K562 (cell line): ENCODE measurements at regions not wholly inside any gene's neighbourhood (a gene's known extent, or its start where the extent isn't known, plus 50 kb on each side); places are given as distances from the start of the nearest gene placed in this dataset.

Experiments used
- ATAC-seq: fragments of 200-7000 bp; cut with Tn5 transposase; 3 replicates; pipeline ENCODE4 v1.9.1; 2020; ENCODE audit warnings: moderate library complexity
- BruUV-seq: library from RNA; stranded (reverse); fragments of 400-500 nt; replicated peaks from 2 replicates; lab custom pipeline; 2021; lab: Mats Ljungman, UMichigan
- CTCF ChIA-PET: fragments of 300-600 bp; formaldehyde crosslinking; extraction: SDS; loops from one replicate; lab custom pipeline; 2021; ENCODE audit warnings: low intra/inter-chr PET ratio; lab: Yijun Ruan, JAX
- POLR2A ChIA-PET: fragments of 300-600, 350-650 bp; sonication (Branson Sonifier 250); formaldehyde crosslinking; extraction: SDS; loops from one replicate; lab custom pipeline; 2021; ENCODE audit warnings: antibody characterized with exemption, inconsistent platforms; lab: Yijun Ruan, JAX
- DNase-seq, 4 experiments: peaks; one replicate each; pipeline versions ENCODE4 v3.0.0 to v3.0.0-alpha.2; 2011 to 2018; ENCODE audit warnings: low spot score in 3 of 4, mixed read lengths in 3 of 4; ENCODE audit errors: extremely low read depth in 1 of 4
- FAIRE-seq: peaks from 2 replicates; lab custom pipeline; 2011; peaks lifted over from hg19 to GRCh38; lab: Jason Lieb, UNC
- H2AFZ ChIP-seq: 2 replicates; pipeline ENCODE4 v1.6.0; 2011; ENCODE audit warnings: low read depth, low read length, control low read depth, inconsistent platforms
- H3K27ac ChIP-seq: fragments of 200-600 bp; 3 replicates; pipeline ENCODE4 v1.8.0; 2011; ENCODE audit warnings: low read depth, mild to moderate bottlenecking, control low read depth, inconsistent platforms, low read length, moderate library complexity, mixed read lengths; ENCODE audit errors: extremely low read depth
- H3K27me3 ChIP-seq, 2 experiments: fragments of 300-600 bp in 1 of 2; 2 replicates in 1 of 2; 3 replicates in 1 of 2; pipeline versions ENCODE4 v1.6.0 to v1.8.0; 2011; ENCODE audit warnings: inconsistent platforms in 2 of 2, low read length in 2 of 2, mild to moderate bottlenecking in 1 of 2, mixed read lengths in 1 of 2, moderate library complexity in 1 of 2; ENCODE audit not compliant: control insufficient read depth in 2 of 2, insufficient read depth in 2 of 2
- H3K36me3 ChIP-seq: fragments of 300-600 bp; 3 replicates; pipeline ENCODE4 v1.8.0; 2011; ENCODE audit warnings: mild to moderate bottlenecking, low read length, inconsistent platforms; ENCODE audit not compliant: control insufficient read depth, insufficient read depth
- H3K4me1 ChIP-seq, 2 experiments: fragments of 200-600 bp in 1 of 2; replicated peaks in 1 of 2; 2 replicates in 1 of 2; 3 replicates in 1 of 2; pipeline versions ENCODE4 v1.5.1 to v1.8.0; 2011; ENCODE audit warnings: inconsistent platforms in 2 of 2, low read length in 2 of 2, mild to moderate bottlenecking in 1 of 2, mixed read lengths in 1 of 2, moderate library complexity in 1 of 2; ENCODE audit not compliant: control insufficient read depth in 2 of 2, insufficient read depth in 2 of 2
- H3K4me2 ChIP-seq: 2 replicates; pipeline ENCODE4 v1.6.1; 2011; ENCODE audit warnings: low read length, control low read depth, inconsistent platforms, mixed read lengths; ENCODE audit not compliant: insufficient read depth
- H3K4me3 ChIP-seq: fragments of 200-600 bp; sonication (generic), shearing (Covaris generic); 2 replicates; pipeline ENCODE4 v1.5.1; 2016; ENCODE audit warnings: control low read depth, inconsistent platforms
- H3K79me2 ChIP-seq: fragments of 200-600 bp; 3 replicates; pipeline ENCODE4 v1.8.0; 2011; ENCODE audit warnings: low read length, inconsistent platforms; ENCODE audit not compliant: control insufficient read depth, insufficient read depth
- H3K9ac ChIP-seq, 2 experiments: 2 replicates each; pipeline versions ENCODE4 v1.6.0 to v1.6.1; 2011; ENCODE audit warnings: low read depth in 2 of 2, low read length in 2 of 2, control low read depth in 1 of 2, inconsistent platforms in 1 of 2, mild to moderate bottlenecking in 1 of 2, mixed read lengths in 1 of 2; ENCODE audit not compliant: insufficient read depth in 1 of 2
- H3K9me1 ChIP-seq: one replicate; pipeline ENCODE4 v1.6.0; 2011; ENCODE audit warnings: inconsistent platforms, mild to moderate bottlenecking, low read length, moderate library complexity; ENCODE audit not compliant: control insufficient read depth, insufficient read depth
- H3K9me3 ChIP-seq: replicated peaks from 2 replicates; pipeline ENCODE4 v1.5.1; 2011; ENCODE audit warnings: low read depth, low read length, inconsistent platforms; ENCODE audit not compliant: control insufficient read depth, insufficient read depth
- H4K20me1 ChIP-seq: replicated peaks from 2 replicates; pipeline ENCODE4 v1.6.1; 2011; ENCODE audit warnings: low read length, inconsistent platforms, mixed read lengths; ENCODE audit not compliant: control insufficient read depth, insufficient read depth
- FOXA1 ChIP-seq: fragments of 450-650 bp; IDR thresholded peaks from 2 replicates; pipeline ENCODE4 v1.6.1; 2016; ENCODE audit warnings: mild to moderate bottlenecking, borderline replicate concordance
- HNRNPLL ChIP-seq: fragments of 200-400 bp; formaldehyde crosslinking; IDR thresholded peaks from 2 replicates; pipeline ENCODE4 v1.6.1; 2017; ENCODE audit warnings: low read length, low read depth, mild to moderate bottlenecking; ENCODE audit not compliant: poor library complexity, severe bottlenecking
- POLR3A ChIP-seq: IDR thresholded peaks from 2 replicates; pipeline ENCODE4 v1.6.1; 2011; ENCODE audit warnings: borderline replicate concordance, mild to moderate bottlenecking, moderate library complexity; ENCODE audit not compliant: insufficient read length, insufficient read depth; ENCODE audit errors: extremely low read depth
- RBFOX2 ChIP-seq: fragments of 200-400 bp; formaldehyde crosslinking; IDR thresholded peaks from 2 replicates; pipeline ENCODE4 v1.6.1; 2017; ENCODE audit warnings: low read depth, mild to moderate bottlenecking, low read length, moderate library complexity
- SAP30 ChIP-seq: fragments of 200-600 bp; sonication (generic); IDR thresholded peaks from 2 replicates; pipeline ENCODE4 v1.6.1; 2012; ENCODE audit warnings: borderline replicate concordance, low read depth, mild to moderate bottlenecking, moderate library complexity, low read length, control low read depth, inconsistent platforms; ENCODE audit not compliant: insufficient read depth, poor library complexity, severe bottlenecking
- SPI1 ChIP-seq: IDR thresholded peaks from 2 replicates; pipeline ENCODE4 v1.6.1; 2011; ENCODE audit warnings: low read depth, low read length, control low read depth, borderline replicate concordance
- SREBF2 ChIP-seq: sonication (generic); formaldehyde crosslinking; IDR thresholded peaks from 2 replicates; pipeline ENCODE4 v1.4.0; 2020; ENCODE audit warnings: mild to moderate bottlenecking, missing genetic modification reagents
- TCF7L2 ChIP-seq: fragments of 150-350 bp; IDR thresholded peaks from 2 replicates; pipeline ENCODE4 v1.6.1; 2016; ENCODE audit warnings: low read depth, mild to moderate bottlenecking, low read length, moderate library complexity
- ZNF436 ChIP-seq: fragments of 250-450, 450-650 bp; sonication (Bioruptor Pico); formaldehyde crosslinking; IDR thresholded peaks from 2 replicates; pipeline ENCODE4 v1.7.0; 2020; ENCODE audit warnings: mild to moderate bottlenecking
- ZNF507 ChIP-seq: conservative IDR thresholded peaks from 2 replicates; pipeline ENCODE4 v1.6.1; 2017; ENCODE audit warnings: missing genetic modification characterization, missing compliant biosample characterization
- WGBS: fragments of 100-300 bp; shearing (Covaris generic); methylation state at CpG from one replicate; pipeline ENCODE4 v1.1.6; 2016; ENCODE audit warnings: low coverage, mixed read lengths; ENCODE audit not compliant: insufficient coverage; ENCODE audit errors: missing lambda C conversion rate; 5-methylcytosine and 5-hydroxymethylcytosine counted together
- in situ Hi-C: fragments of 300-500 bp; cut with MboI; formaldehyde crosslinking; loops from 4 replicates; pipeline ENCODE4 v1.15.0; 2018; ENCODE audit warnings: inconsistent platforms, mixed read lengths
- intact Hi-C: fragments of 100-400 bp; cut with micrococcal nuclease; formaldehyde crosslinking; loops from 2 replicates; pipeline ENCODE4 v1.14.2; 2022
- TF ChIP-seq, protein P1 (sequence below): fragments of 450-650 bp; IDR thresholded peaks from one replicate; pipeline ENCODE4 v1.6.1; 2018; ENCODE audit warnings: mild to moderate bottlenecking, moderate library complexity; ENCODE audit not compliant: partially characterized antibody
- TF ChIP-seq, protein P2 (sequence below): fragments of 250-450 bp; sonication (Bioruptor Pico); IDR thresholded peaks from 2 replicates; pipeline ENCODE4 v1.8.0; 2021; ENCODE audit warnings: mild to moderate bottlenecking, moderate library complexity
- TF ChIP-seq, protein P3 (sequence below): sonication (generic); formaldehyde crosslinking; IDR thresholded peaks from 2 replicates; pipeline ENCODE4 v1.8.1; 2022; ENCODE audit warnings: missing genetic modification reagents
- TF ChIP-seq, protein P4 (sequence below): sonication (generic); formaldehyde crosslinking; IDR thresholded peaks from 2 replicates; pipeline ENCODE4 v1.8.0; 2022; ENCODE audit warnings: mild to moderate bottlenecking, missing genetic modification reagents, borderline replicate concordance

DNA sequence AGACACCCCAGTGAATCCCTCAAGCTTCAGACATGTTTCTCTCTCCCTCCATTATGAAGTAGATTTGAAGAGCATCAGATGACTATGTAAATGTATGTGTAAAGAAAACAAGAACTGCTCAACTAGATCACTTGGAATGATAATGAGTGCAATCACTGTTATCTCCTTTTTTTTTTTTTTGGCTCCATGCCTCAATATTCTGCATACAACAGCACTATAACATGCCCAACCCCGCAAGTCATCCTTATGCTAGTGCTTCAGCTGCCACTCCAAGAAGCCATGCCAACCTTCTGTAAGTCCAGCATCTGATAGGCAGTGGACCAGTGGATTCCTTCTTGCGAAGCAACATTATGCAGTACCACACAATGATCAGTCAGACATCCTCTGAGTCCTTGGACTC is 133.7 kb downstream of the TFPI2 start:
- no peaks in the 10 kb centered on the region for H4K20me1 ChIP-seq
- DNase-seq = no peak
- no peak overlapping the region for H3K4me2 ChIP-seq
- no peaks in the 10 kb centered on the region for H3K4me1 ChIP-seq
- no peaks in the 10 kb centered on the region for H3K9me3 ChIP-seq
- no peak for FAIRE-seq
- no peaks in the 10 kb centered on the region for H3K36me3 ChIP-seq
- no peak overlapping the region for H3K9ac ChIP-seq
- H2AFZ ChIP-seq = no peak overlapping the region
- ATAC-seq = no peak
- intact Hi-C loops (no loop called here), in situ Hi-C loops (no loop called here)
- POLR2A ChIA-PET = interaction anchor here (0.6 kb wide), 1 partner anchor 57 kb away, joined by 3 read pairs; no protein-coding TSS in a partner anchor
- no peak overlapping the region for H3K27ac ChIP-seq
- no peaks in the 10 kb centered on the region for H3K79me2 ChIP-seq
- no TSS peak for BruUV-seq
- 6% methylated on average over 2 of the region's 2 CpGs for WGBS
- H3K9me1 ChIP-seq = no peaks in the 10 kb centered on the region
- no peak overlapping the region for H3K4me3 ChIP-seq
- CTCF ChIA-PET = no interaction called here
- no peaks in the 10 kb centered on the region for H3K27me3 ChIP-seq
- TF ChIP-seq POLR3A = no peak
- no peak for TF ChIP-seq TCF7L2
- TF ChIP-seq, protein P1, sequence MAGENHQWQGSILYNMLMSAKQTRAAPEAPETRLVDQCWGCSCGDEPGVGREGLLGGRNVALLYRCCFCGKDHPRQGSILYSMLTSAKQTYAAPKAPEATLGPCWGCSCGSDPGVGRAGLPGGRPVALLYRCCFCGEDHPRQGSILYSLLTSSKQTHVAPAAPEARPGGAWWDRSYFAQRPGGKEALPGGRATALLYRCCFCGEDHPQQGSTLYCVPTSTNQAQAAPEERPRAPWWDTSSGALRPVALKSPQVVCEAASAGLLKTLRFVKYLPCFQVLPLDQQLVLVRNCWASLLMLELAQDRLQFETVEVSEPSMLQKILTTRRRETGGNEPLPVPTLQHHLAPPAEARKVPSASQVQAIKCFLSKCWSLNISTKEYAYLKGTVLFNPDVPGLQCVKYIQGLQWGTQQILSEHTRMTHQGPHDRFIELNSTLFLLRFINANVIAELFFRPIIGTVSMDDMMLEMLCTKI = no peak
- TF ChIP-seq SAP30 = no peak
- TF ChIP-seq HNRNPLL = no peak
- no peak for TF ChIP-seq FOXA1
- no peak for TF ChIP-seq SREBF2 (CRISPR knock-in tag)
- no peak for TF ChIP-seq ZNF436 (CRISPR knock-in tag)
- TF ChIP-seq RBFOX2 = no peak
- no peak for TF ChIP-seq SPI1
- TF ChIP-seq, protein P2, sequence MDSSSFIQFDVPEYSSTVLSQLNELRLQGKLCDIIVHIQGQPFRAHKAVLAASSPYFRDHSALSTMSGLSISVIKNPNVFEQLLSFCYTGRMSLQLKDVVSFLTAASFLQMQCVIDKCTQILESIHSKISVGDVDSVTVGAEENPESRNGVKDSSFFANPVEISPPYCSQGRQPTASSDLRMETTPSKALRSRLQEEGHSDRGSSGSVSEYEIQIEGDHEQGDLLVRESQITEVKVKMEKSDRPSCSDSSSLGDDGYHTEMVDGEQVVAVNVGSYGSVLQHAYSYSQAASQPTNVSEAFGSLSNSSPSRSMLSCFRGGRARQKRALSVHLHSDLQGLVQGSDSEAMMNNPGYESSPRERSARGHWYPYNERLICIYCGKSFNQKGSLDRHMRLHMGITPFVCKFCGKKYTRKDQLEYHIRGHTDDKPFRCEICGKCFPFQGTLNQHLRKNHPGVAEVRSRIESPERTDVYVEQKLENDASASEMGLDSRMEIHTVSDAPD (CRISPR knock-in tag) = no peak
- TF ChIP-seq, protein P3, sequence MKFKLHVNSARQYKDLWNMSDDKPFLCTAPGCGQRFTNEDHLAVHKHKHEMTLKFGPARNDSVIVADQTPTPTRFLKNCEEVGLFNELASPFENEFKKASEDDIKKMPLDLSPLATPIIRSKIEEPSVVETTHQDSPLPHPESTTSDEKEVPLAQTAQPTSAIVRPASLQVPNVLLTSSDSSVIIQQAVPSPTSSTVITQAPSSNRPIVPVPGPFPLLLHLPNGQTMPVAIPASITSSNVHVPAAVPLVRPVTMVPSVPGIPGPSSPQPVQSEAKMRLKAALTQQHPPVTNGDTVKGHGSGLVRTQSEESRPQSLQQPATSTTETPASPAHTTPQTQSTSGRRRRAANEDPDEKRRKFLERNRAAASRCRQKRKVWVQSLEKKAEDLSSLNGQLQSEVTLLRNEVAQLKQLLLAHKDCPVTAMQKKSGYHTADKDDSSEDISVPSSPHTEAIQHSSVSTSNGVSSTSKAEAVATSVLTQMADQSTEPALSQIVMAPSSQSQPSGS (CRISPR knock-in tag) = no peak
- TF ChIP-seq, protein P4, sequence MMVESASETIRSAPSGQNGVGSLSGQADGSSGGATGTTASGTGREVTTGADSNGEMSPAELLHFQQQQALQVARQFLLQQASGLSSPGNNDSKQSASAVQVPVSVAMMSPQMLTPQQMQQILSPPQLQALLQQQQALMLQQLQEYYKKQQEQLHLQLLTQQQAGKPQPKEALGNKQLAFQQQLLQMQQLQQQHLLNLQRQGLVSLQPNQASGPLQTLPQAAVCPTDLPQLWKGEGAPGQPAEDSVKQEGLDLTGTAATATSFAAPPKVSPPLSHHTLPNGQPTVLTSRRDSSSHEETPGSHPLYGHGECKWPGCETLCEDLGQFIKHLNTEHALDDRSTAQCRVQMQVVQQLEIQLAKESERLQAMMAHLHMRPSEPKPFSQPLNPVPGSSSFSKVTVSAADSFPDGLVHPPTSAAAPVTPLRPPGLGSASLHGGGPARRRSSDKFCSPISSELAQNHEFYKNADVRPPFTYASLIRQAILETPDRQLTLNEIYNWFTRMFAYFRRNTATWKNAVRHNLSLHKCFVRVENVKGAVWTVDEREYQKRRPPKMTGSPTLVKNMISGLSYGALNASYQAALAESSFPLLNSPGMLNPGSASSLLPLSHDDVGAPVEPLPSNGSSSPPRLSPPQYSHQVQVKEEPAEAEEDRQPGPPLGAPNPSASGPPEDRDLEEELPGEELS (CRISPR knock-in tag) = no peak
- TF ChIP-seq ZNF507 = no peak
